OCI-LY3 (cell line): ENCODE measurements at regions not wholly inside any gene's neighbourhood (a gene's known extent, or its start where the extent isn't known, plus 50 kb on each side); places are given as distances from the start of the nearest gene placed in this dataset.

Source experiments
- H2AFZ ChIP-seq: fragments of 200-600, 300-600 bp; shearing (Covaris generic); 2 replicates; pipeline ENCODE4 v1.6.0; 2014; ENCODE audit warnings: antibody characterized with exemption, low read depth, low read length
- H3K27ac ChIP-seq: fragments of 200-600, 300-600 bp; sonication (generic); 2 replicates; pipeline ENCODE4 v1.5.1; 2014; ENCODE audit warnings: mild to moderate bottlenecking, low read length, moderate library complexity, mixed read lengths
- H3K27me3 ChIP-seq: fragments of 200-600, 300-600 bp; sonication (generic); 2 replicates; pipeline ENCODE4 v1.6.1; 2014; ENCODE audit warnings: low read depth, low read length, mixed read lengths
- H3K36me3 ChIP-seq: fragments of 200-600, 300-600 bp; sonication (generic); replicated peaks from 2 replicates; pipeline ENCODE3; 2014; ENCODE audit warnings: low read depth, low read length, mixed read lengths
- H3K4me1 ChIP-seq: fragments of 300-600, 200-600 bp; sonication (generic); 2 replicates; pipeline ENCODE4 v1.6.1; 2014; ENCODE audit warnings: low read length, mixed read lengths
- H3K4me2 ChIP-seq: fragments of 200-600, 300-600 bp; sonication (generic); 2 replicates; pipeline ENCODE4 v1.6.1; 2014; ENCODE audit warnings: low read length, mixed read lengths
- H3K4me3 ChIP-seq: fragments of 300-600, 200-600 bp; sonication (generic); 2 replicates; pipeline ENCODE4 v1.5.1; 2014; ENCODE audit warnings: antibody characterized with exemption, mild to moderate bottlenecking, low read length, moderate library complexity
- H3K79me2 ChIP-seq: fragments of 300-600, 200-600 bp; shearing (Covaris generic); 2 replicates; pipeline ENCODE4 v1.6.1; 2014; ENCODE audit warnings: mild to moderate bottlenecking, low read length, mixed read lengths
- H3K9ac ChIP-seq: fragments of 300-600, 200-600 bp; shearing (Covaris generic); 2 replicates; pipeline ENCODE4 v1.6.0; 2014; ENCODE audit warnings: mild to moderate bottlenecking, low read length, moderate library complexity
- H3K9me3 ChIP-seq: fragments of 200-600, 300-600 bp; shearing (Covaris generic); 2 replicates; pipeline ENCODE4 v1.6.1; 2014; ENCODE audit warnings: low read length, mixed read lengths; ENCODE audit not compliant: insufficient read depth
- H4K20me1 ChIP-seq: fragments of 200-600, 300-600 bp; sonication (generic); 2 replicates; pipeline ENCODE4 v1.6.1; 2016; ENCODE audit warnings: low read length, mixed read lengths; ENCODE audit not compliant: insufficient read depth
- EZH2phosphoT487 ChIP-seq: fragments of 200-600 bp; shearing (Covaris generic); IDR thresholded peaks from 2 replicates; pipeline ENCODE4 v1.6.1; 2018; ENCODE audit warnings: antibody characterized with exemption, mixed run types, low read depth
- TF ChIP-seq, protein P1 (sequence below): fragments of 200-600, 300-600 bp; sonication (generic); IDR thresholded peaks from 2 replicates; pipeline ENCODE4 v1.5.1; 2014; ENCODE audit warnings: antibody characterized with exemption, low read length, low read depth

DNA sequence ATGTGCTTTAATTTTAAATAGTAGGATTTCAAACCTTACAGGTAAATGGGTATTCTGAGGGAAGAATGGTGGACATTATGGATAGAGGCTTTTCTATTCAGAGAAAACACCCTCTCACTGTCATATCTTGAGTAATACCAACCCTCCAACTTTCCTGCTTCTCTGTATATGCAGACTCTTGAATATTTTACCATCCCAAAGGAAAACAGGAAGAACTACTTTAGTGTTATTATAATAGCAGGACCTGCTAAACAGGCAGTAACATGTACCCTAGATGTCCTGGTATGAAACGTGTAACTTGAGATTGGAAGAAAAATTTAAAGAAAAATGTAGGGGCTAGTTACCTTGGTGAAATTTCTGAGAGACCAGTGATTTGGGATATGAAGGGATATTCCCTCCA lies 82.9 kb upstream of the TRHDE start:
- Histone ChIP-seq H3K4me2 (no peak overlapping the region), H3K4me3 (no peak overlapping the region), H3K9me3 (no peaks in the 10 kb centered on the region), H3K36me3 (no peaks in the 10 kb centered on the region), H3K9ac (no peak overlapping the region), H4K20me1 (no peaks in the 10 kb centered on the region), H3K27ac (no peak overlapping the region), H3K79me2 (no peaks in the 10 kb centered on the region), H2AFZ (no peak overlapping the region), H3K4me1 (peaks cover 30% of the 10 kb centered on the region), H3K27me3 (no peaks in the 10 kb centered on the region)
- TF ChIP-seq, protein P1, sequence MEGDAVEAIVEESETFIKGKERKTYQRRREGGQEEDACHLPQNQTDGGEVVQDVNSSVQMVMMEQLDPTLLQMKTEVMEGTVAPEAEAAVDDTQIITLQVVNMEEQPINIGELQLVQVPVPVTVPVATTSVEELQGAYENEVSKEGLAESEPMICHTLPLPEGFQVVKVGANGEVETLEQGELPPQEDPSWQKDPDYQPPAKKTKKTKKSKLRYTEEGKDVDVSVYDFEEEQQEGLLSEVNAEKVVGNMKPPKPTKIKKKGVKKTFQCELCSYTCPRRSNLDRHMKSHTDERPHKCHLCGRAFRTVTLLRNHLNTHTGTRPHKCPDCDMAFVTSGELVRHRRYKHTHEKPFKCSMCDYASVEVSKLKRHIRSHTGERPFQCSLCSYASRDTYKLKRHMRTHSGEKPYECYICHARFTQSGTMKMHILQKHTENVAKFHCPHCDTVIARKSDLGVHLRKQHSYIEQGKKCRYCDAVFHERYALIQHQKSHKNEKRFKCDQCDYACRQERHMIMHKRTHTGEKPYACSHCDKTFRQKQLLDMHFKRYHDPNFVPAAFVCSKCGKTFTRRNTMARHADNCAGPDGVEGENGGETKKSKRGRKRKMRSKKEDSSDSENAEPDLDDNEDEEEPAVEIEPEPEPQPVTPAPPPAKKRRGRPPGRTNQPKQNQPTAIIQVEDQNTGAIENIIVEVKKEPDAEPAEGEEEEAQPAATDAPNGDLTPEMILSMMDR: no peak
- TF ChIP-seq EZH2phosphoT487: no peak

GRCh38 chr12:72191761-72192160 lies 80.4 kb upstream of the TRHDE start:
- TF ChIP-seq EZH2phosphoT487: no peak
- TF ChIP-seq, protein P1: no peak
- Histone ChIP-seq H3K9ac (no peak overlapping the region), H3K27ac (peak overlapping the region; percentile 29; the same call in 1 of the 2 replicates), H3K79me2 (no peaks in the 10 kb centered on the region), H3K4me3 (peak overlapping the region; percentile 39; the same call in 1 of the 2 replicates), H4K20me1 (no peaks in the 10 kb centered on the region), H3K4me1 (peaks cover 30% of the 10 kb centered on the region), H3K27me3 (no peaks in the 10 kb centered on the region), H3K4me2 (peak overlapping the region; percentile 52), H3K9me3 (0 out of 2 replicates have a peak, but pooled peaks cover 5% of the 10 kb centered on the region), H3K36me3 (peaks cover 2% of the 10 kb centered on the region), H2AFZ (peak overlapping the region; percentile 76; the same call in 1 of the 2 replicates)

DNA sequence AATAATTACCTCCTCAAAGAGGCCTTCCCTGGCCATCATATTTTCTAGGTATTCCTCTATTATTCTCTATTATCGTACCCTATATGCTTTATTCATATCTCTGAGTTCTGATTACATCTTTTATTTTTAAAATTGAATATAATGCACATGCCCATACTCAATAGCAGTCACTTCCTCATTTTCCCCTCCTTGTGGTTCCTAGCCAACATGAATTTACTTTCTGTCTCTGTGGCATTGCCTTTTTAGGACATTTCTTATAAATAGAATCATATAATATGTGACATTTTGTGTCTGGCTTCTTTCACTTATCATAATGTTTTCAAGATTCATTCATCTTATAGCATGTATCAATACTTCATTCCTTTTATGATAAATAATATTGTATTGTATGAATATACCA lies 74.4 kb upstream of the TRHDE start:
- peaks cover 12% of the 10 kb centered on the region for H3K36me3 ChIP-seq
- H3K27ac ChIP-seq: peak overlapping the region; percentile 45; the same call in 1 of the 2 replicates
- H2AFZ ChIP-seq: 0 out of 2 replicates have a peak overlapping the region, but pooled peaks have one; percentile 6
- peaks cover 9% of the 10 kb centered on the region for H3K9me3 ChIP-seq
- no peaks in the 10 kb centered on the region for H4K20me1 ChIP-seq
- peaks cover 27% of the 10 kb centered on the region for H3K4me1 ChIP-seq
- no peaks in the 10 kb centered on the region for H3K27me3 ChIP-seq
- TF ChIP-seq, protein P1: no peak
- no peak for TF ChIP-seq EZH2phosphoT487
- no peaks in the 10 kb centered on the region for H3K79me2 ChIP-seq
- no peak overlapping the region for H3K9ac ChIP-seq
- H3K4me2 ChIP-seq: no peak overlapping the region
- no peak overlapping the region for H3K4me3 ChIP-seq

- Histone ChIP-seq H3K4me1 (peaks cover 16% of the 10 kb centered on the region), H2AFZ (no peak overlapping the region), H3K4me2 (no peak overlapping the region), H4K20me1 (no peaks in the 10 kb centered on the region), H3K9ac (no peak overlapping the region), H3K79me2 (no peaks in the 10 kb centered on the region), H3K36me3 (peaks cover 12% of the 10 kb centered on the region), H3K9me3 (peaks cover 4% of the 10 kb centered on the region), H3K27me3 (no peaks in the 10 kb centered on the region), H3K4me3 (no peak overlapping the region), H3K27ac (no peak overlapping the region)
- TF ChIP-seq EZH2phosphoT487: no peak
- TF ChIP-seq, protein P1: no peak
Measured at GRCh38 chr12:72201457-72201856, 70.7 kb upstream of the TRHDE start.
